GM13977 (cell line): ENCODE measurements at regions not wholly inside any gene's neighbourhood (a gene's known extent, or its start where the extent isn't known, plus 50 kb on each side); places are given as distances from the start of the nearest gene placed in this dataset.

Experiments used
- DNase-seq: peaks from one replicate; pipeline ENCODE4 v3.0.0; 2012; ENCODE audit warnings: low spot score
- CTCF ChIP-seq: IDR thresholded peaks from 2 replicates; pipeline ENCODE4 v1.5.1; 2012; ENCODE audit warnings: mild to moderate bottlenecking, control low read depth; ENCODE audit not compliant: insufficient read depth; ENCODE audit errors: extremely low read depth, missing control alignments
- in situ Hi-C: fragments of 300-500 bp; cut with MboI; formaldehyde crosslinking; loops from one replicate; pipeline ENCODE4 v1.12.0; 2022; ENCODE audit warnings: low sequenced_read_pairs, low pct_unique_long_range_greater_than_20kb, mixed read lengths, inconsistent platforms; ENCODE audit not compliant: unreplicated experiment

- TF ChIP-seq CTCF = no peak
- in situ Hi-C loops = no loop called here
Measured at GRCh38 chr21:32878661-32879060, 107.1 kb upstream of the PAXBP1 start.

GRCh38 chr21:32881458-32881857 is 109.9 kb upstream of the PAXBP1 start:
- DNase-seq = no peak
- in situ Hi-C loops = no loop called here
- TF ChIP-seq CTCF = no peak

More at GRCh38 chr21:32878661-32879060, 107.1 kb upstream of the PAXBP1 start:
- no peak for DNase-seq

GRCh38 chr21:32884062-32884461 is 112.5 kb upstream of the PAXBP1 start:
- TF ChIP-seq CTCF = no peak
- in situ Hi-C loops = no loop called here
- no peak for DNase-seq

- TF ChIP-seq CTCF = no peak
- no peak for DNase-seq
- in situ Hi-C loops = no loop called here
Measured at GRCh38 chr21:32886339-32886738, 114.8 kb upstream of the PAXBP1 start.

- in situ Hi-C loops = no loop called here
- no peak for TF ChIP-seq CTCF
- no peak for DNase-seq
Measured at GRCh38 chr21:32887026-32887425, 115.5 kb upstream of the PAXBP1 start.

- in situ Hi-C loops = no loop called here
- no peak for DNase-seq
Measured at GRCh38 chr21:32888971-32889370, 117.4 kb upstream of the PAXBP1 start.

More at GRCh38 chr21:32888971-32889370, 117.4 kb upstream of the PAXBP1 start:
- no peak for TF ChIP-seq CTCF
